ENCODE measurements at regions not wholly inside any gene's neighbourhood (a gene's known extent, or its start where the extent isn't known, plus 50 kb on each side); places are given as distances from the start of the nearest gene placed in this dataset.
A peak's percentile ranks its signal among the peaks of the same experiment; 100 is the strongest.
"Not testable (repeated sequence)": the region's sequence is repeated elsewhere in the genome, so short reads cannot be mapped to it uniquely, and the experiment has no call there.

DNA sequence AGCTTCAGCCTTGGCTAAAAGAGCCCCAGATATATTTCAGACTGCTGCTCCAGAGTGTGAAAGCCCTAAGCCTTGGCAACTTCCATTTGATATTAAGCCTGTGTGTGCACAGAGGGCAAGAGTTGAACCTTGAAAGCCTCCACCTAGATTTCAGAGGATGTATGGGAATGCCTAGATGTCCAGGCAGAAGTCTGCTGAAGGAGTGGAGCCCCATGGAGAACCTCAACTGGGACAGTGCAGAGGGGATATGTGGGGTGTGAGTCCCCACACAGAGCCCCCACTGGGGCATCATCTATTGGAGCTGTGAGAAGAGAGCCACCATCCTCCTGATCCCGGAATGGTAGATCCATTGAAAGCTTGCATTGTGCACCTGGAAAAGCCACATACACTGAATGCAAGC lies 1784.8 kb upstream of the CDH9 start:
- no peak for FAIRE-seq

DNA sequence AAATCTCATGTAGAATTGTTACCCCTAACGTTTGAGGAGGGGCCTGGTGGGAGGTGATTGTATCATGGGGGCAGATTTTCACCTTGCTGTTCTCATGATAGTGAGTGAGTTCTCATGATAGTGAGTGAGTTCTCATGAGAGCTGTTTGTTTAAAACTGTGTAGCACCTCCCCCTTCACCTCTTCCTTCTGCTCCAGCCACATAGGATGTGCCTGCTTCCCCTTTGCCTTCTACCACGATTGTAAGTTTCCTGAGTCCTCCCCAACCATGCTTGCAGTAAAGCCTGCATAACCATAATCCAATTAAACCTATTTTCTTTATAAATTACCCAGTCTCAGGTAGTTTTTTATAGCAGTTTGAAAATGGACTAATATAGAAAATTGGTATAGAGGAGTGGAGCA lies 1783.7 kb upstream of the CDH9 start:
- no peak for FAIRE-seq

DNA sequence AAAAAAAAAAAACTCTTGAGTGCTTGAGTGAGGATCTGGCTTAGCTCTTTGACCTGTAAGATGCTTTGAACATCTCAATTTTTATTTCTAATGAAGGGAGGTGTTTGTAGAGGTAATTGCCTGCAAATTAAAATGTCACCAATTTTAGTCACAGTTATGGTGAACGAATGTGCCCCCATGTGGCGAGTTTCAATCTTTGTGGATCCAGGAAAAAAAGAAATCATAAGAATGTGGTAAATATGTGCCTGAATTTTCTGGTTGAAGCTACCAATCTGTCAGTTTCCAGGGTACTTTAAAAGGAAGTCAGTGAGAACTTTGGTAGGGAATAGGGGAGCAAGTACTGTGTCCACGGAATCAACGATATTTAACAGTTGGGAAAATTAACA lies 1772.4 kb upstream of the CDH9 start:
- FAIRE-seq: no peak

DNA sequence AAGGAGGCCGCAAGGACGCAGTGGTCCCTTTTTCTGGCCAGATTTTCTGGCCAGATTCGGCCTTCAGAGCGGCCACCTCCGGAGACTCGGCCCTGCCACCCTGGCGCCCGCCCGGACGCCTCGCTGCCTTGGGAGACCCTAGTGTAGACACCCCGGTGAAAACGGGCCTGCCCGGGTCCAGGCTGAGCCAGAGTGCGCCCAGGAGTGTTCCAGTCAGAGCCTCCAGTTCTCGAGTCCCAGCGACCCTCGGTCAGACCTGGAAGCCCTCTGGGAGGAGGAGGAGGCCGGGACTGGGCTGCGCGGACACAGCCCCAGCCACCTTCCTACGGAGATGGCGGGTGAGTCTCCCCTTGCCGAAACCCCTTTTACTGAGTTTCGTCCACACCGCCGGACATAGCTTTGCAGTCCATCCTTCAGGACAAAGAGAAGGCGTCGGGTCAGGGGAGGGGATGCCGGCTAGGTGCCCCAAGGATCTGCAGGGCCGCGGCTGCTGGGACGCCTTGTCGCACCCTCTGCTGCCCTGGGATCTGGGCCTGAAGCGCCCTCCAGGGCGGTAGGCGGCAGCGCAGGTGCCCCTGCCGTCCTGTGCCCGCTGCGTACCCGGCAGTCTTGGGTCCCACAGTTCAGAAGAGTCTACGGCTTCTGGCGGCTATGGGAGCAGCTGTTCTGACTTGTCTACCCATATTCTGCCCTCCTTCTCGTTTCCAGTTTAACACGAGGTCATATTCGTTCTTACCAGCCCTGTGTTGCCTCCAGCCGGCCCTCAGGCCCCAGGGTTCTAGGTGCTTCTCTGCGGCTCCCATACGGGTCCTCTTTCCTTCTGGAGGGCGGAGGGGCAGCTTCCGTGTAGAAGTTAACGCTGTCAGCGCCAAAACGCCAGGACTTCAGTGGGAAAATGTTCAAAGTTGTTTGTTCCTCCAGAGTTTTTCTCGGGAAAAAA lies 1771.7 kb upstream of the CDH9 start:
- no peak for FAIRE-seq

DNA sequence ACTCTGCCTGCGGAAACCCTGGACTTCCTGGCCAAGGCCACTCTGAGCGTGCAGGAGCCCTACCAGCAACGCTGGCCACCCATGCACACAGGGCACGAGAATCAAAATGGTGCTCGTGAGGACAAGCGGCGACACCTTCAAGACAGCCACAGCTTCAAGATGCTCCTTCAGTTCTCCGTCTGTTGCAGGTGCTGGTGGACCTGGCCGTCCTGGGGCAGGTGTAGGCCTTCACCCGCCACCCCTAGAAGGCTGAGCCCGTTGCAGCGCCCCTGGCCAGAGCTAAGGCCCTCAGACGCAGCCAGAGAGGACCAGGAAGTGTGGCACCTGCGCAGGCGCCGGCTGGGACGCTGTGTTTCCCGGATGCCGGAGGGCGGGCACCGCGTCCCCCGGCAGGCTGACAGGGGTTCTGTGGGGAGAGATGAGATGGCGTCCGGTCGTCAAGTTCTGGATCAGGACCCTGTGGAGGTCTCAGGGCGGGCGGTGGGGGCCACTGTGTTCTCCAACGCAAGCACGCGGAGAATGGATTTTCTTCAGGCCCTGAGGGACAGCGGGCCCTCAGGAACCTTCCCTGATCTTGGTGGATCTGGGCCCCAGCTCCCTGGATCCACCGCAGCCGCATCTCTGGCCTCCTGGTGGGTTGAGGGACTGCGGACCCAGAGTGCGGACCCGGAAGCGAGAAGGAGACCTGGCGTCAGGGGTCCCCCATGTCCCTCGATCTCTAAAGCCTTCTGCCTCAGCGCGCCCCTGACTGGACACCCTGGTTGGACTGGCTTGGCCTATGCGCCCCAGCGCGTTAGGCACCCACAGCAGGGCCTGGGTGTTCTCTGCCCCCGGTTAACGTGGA lies 1770.8 kb upstream of the CDH9 start:
- FAIRE-seq: no peak

DNA sequence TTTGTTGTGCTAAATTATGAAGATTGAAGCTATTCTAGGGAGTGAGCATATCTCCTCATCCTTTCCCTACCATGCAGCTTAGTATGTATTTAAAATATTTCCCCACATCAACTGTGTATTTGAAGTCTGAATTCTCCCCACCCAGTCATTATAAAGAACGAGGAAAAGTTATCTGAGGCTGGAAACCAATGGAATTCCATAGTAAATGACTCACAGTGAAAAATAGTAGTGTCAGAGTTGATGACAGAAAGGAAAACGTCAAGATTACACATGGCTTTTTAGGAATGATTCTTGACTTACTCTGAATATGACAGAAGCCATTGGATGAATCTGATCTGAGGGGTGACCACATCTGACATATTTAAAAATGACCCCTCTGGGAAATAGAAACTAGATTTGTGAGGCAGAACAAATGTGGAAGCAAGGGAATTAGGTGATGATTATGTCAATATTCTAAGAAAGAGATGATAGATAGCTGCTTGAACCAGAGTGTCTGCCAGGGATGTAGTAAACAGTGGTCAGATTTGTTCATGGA lies 1768.9 kb upstream of the CDH9 start:
- no peak for FAIRE-seq

DNA sequence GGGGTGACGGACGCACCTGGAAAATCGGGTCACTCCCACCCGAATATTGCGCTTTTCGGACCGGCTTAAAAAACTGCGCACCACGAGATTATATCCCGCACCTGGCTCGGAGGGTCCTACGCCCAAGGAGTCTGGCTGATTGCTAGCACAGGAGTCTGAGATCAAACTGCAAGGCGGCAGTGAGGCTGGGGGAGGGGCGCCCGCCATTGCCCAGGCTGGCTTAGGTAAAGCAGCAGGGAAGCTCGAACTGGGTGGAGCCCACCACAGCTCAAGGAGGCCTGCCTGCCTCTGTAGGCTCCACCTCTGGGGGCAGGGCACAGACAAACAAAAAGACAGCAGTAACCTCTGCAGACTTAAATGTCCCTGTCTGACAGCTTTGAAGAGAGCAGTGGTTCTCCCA lies 1760.6 kb upstream of the CDH9 start:
- not testable (repeated sequence) for FAIRE-seq

DNA sequence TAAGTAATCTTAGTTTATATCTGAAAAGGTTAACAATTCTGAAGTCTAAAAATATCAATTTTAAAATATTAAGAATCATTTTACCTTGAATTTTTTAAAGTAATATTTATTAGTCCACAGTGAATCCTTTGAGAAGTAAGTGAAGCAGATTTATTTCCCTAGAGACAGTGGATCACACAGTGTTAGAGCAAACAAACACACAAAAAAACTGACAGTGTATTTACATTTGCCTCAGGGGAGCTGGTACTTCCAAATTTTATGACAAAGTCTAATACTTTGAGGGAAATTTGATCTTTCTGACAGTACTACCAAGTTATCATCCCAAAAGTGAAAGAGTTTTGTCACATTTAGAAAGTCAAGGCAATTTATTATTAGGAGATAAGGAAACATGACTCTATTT lies 1750.6 kb upstream of the CDH9 start:
- FAIRE-seq: no peak

DNA sequence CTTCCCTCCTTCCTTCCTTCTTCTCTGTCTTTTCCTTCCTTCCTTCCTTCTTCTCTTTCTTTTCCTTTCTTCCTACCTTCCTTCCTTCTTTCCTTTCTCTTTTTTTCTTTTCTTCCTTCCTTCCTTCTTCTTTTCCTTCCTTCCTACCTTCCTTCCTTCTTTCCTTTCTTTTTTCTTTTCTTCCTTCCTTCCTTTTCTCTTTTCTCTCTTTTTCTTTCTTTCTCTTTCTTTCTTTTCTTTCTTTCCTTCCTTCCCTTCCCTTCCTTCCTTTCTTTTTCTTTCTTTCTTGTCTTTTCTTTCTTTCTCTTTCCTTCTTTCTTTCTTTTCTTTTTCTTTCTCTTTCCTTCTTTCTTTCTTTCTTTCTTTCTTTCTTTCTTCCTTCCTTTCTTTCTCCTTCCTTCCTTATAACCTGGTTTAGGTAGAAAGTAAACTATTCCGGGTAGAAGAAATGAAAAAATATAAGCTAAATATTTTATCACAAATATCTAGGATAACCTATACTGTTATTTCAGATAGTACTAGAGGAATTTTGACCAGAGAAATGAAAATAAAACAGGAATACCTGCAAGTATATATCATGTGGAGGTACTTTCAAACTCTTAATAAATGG lies 1741.8 kb upstream of the CDH9 start:
- no peak for FAIRE-seq

DNA sequence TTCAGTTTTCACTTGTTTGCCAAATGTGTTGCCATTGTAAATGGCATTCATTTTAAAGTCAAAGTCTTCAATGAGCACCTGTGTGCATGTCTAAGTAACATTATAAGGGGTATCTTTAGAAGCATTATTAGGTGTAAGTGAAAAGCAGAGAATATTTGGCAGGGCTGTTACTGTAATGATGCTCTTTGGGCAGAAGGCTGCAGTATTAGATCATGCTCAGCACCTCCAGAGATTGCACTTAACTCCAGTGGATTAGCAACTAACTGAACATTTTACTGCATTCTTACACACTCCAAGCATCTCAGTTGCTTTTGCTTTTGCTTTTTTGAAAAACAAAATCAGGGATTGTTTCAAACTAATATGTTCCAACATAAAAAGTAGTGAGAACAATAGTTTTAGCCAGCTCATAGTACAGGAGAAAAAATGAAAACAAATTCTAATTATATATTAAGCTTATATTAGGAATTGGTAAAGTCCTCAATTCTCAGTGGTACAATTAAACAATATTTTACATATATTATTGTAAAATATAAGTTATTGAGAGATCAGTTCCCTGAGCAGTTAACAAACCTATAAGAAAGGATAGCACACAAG lies 1740.9 kb upstream of the CDH9 start:
- no peak for FAIRE-seq

DNA sequence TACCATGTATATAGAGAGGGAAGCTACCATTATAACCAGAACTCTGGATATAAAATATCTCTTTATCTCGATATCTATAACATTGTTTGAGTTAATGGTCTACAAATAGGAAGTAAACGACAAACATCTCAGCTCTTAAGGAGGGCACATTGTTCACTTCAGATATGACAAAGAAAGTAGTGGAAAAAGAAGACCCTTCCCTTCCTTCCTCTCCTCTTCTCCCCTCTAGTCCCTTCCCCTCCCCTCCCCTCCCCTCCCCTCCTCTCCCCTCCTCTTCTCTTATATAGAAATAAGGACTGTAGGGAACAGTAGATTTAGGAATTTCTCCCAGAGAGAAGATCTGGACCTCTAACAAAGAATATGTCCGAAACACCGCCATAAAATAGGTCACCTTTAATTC lies 1731.9 kb upstream of the CDH9 start:
- FAIRE-seq: no peak

DNA sequence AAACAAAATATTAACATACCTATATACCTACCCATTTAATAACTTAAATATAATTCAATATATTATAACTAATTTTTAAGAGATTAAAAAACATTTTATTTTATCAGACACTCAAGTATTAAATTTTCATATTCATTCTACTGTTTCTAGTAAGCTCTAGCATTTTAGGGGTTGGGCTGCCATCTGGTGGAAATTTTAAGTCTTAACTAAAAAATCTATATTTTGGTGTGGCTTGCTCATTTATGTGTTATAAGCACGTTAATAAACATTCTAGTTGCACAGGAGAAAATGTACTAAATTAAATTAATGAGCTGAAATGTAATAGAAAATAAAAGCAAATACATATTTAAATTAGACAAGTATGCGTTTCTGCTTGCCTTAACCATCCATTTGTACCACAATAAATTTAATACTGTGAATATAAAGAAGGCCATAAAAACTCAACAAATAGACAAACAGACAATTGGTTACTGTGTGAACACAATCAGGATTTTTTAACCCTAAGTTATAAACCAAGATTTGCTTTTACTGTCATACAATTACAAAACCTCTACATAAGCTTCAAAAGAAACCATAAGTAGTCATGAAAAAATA lies 1728.3 kb upstream of the CDH9 start:
- peak; percentile 80 for FAIRE-seq

DNA sequence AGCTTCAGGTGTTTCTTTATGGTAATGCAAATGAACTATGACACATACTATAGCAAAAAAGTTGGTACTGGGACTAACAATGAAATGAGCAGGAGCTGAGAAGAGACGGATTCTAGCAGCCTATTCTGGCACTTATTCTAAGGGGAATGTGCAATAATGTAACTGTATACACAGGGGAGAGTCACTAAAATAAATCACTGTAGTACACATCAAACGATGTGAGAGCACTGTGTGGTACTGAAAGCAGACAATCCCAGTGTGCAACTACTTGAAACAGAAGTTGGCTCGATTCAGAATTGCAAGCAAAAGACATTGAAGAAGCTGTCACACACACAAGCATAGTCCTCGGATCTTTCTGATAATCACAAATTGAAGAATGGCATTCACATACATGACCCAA lies 1713.0 kb upstream of the CDH9 start:
- FAIRE-seq: no peak

DNA sequence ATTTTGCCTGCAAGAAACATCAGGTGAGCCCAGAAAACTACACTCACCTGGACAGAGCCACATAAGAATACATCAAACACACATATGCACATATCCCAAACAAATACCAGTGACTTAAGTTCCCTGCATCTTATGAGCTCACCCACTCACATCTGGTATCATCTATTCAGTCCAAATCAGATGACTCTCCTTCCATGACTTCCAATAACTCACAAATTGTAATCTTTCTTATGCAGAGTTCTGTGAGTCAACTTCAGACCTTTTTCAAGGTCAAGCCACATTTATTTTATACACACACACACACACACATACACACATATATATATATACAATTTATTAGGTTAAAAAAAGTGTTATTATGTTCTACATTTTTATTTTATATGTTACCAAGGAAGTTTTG lies 1711.9 kb upstream of the CDH9 start:
- FAIRE-seq: no peak

DNA sequence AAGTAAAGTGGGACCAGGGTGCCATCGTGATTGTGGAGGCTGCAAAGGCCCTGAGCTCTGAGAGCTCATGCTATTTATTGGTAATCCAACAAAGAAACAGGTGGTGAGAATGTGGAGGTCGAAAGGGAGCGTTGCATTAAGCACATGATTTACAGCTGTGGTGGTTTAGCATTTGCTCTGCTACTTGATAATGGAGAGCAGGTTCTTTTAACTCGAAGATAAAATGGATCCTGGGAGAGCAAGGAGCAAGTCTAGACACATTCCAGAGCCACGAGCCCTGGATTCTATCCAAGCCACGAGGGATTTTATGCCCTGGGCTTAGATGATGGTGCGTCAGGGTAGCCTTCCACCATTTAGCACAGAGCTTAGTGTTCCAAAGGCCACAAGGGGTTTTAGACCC lies 1710.1 kb upstream of the CDH9 start:
- no peak for FAIRE-seq

DNA sequence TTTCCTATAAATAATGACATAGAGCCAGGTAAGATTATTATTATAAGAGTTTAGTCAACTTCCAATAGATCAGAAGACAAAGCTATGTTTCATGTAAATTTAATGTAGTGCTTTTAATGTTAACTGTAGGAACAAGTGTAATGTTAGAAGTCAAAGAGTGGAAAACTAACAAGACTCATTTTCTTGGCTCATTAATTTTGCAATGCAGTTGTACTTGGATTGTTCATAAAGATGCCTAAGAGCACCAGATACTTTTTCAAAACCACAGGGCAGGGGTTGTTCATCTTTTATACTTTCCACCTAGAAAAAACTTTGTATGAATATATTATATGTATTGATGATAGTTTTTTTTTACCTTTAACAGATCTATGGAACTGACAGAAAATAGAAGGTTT lies 1705.3 kb upstream of the CDH9 start:
- no peak for FAIRE-seq

DNA sequence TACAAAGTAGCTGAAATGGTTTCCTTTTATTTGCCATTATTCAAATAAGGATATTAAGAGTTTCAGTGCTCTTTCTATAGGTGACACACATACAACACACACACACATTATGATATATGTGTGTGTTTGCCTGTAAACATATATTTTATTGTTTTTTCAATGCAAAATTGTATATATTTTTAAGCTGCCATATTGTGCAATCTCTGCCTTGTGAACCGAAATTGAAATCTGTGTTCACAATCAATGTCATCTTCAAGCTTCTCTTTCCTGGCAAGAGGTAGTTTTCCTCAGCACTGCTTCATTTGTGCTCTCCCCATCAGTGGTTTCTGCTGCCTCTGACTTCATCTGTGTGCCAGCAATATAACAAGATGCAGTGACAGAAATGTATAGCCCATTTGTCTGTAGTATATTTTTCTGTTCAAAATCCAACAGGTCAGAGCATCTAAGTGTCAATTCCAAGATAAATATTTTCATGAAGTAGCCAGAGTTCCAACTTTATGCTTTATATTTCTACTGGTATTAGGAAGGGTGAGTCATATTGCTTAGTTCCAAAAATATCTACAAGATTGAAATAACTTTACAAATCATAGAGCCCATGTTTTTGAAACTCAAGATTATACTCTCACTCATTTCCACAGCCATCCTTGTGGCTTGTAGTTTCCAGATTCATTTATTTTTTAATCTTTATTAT lies 1704.8 kb upstream of the CDH9 start:
- no peak for FAIRE-seq

DNA sequence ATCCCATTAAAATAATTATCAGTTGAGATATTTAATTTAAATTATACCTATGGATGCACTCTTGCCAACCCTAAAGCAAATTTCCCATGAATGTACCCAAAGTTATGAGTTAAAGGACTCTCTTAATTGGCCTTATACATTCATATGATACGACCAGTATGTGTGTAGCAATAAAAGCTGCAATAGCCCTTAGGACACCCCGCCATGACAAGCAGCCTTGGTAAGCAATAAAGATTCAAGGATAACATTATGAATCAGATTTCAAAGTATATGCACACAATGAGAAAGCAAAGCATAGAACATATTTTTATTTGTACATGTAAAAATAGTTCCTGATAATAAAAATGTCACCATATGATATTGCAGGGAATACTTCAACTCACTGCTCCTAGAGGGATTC lies 1699.3 kb upstream of the CDH9 start:
- FAIRE-seq: no peak

DNA sequence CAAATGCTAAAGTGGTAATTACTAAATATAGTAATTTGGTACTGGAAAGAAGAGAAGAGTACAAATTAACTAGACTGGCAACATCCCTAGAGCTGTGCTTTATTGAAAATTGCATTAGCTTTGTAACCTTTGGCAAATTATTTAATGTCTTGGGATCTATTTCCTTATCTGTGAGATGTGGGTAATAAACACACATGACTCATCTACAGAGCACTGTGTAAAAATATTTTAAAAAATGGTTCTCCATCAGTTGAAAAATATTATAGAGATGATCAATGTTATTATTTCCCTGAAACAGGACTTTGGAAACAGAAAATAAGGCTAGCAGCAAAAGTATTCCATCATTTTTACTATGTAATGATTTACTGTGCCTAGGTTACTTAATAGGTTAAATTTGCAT lies 1698.8 kb upstream of the CDH9 start:
- FAIRE-seq: no peak

DNA sequence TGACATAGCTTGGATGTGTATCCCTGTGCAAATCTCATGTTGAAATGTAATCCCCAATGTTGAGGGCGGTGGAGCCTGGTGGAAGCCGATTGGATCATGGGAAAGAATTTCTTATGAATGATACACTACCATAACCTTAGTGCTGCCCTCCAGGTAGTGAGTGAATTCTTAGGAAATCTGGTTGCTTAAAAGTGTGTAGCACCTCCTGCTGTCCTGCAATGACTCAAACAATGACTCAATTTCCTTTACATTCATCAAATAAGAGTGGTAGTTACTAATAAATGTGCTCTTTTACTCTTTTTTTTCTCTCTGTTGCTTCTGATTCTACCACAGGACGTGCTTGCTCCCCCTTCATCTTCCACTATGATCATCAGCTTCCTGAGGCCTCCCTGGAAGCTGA lies 1696.0 kb upstream of the CDH9 start:
- no peak for FAIRE-seq

DNA sequence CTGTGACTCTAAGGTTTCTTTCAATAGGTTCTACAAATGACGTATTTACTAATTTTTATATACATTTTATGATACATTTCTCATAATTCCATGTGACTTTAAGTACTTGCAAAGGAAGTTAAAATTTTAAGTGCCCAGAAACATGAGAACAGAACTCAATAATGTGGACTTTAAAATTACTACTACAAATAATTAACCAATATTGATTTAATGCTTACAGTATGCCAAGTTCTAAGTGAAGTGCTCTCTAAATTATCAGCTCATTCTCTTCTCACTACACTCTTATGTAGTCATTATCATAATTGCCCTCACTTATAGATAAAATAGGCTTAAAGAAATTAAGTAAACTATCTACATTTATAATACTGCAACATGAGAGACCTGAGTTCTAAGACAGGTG lies 1690.7 kb upstream of the CDH9 start:
- no peak for FAIRE-seq

DNA sequence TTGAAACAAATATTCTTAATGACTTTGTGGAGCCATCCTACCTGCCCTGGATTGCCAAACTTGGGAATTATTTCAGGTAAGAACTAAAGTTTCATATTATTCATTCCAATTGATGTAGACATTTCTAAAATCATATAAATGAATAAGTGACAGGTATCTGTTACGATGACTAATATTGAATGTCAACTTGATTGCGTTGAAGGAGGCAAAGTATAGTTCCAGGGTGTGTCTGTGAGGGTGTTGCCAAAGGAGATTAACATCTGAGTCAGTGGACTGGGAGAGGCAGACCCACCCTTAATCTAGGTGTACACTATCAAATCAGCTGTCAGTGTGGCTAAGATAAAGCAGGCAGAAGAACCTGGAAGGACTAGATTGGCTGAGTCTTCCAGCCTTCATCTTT lies 1688.4 kb upstream of the CDH9 start:
- FAIRE-seq: no peak

Data from G401.6 (cell line).